ENCODE measurements at regions not wholly inside any gene's neighbourhood (a gene's known extent, or its start where the extent isn't known, plus 50 kb on each side); places are given as distances from the start of the nearest gene placed in this dataset.
A peak's percentile ranks its signal among the peaks of the same experiment; 100 is the strongest.

DNA sequence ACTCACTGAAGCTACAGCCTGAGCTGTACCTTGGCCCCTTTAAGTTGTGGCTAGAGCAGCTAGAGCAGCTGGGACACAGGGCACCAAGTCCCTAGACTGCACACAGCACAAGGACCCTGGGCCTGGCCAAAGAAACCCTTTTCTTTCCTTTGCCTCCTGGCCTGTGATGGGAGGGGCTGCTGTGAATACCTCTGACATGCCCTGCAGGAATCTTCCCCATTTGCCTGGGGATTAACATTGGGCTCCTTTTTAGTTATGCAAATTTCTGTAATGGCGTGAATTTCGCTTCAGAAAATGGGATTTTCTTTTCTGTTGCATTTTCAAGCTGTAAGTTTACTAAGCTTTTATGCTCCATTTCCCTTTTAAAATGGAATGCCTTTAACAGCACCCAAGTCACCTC is 611.2 kb upstream of the ARPP21 start:
- Histone ChIP-seq H3K4me3 (no peak overlapping the region), H3K27me3 (no peaks in the 10 kb centered on the region), H3K9me3 (peaks cover 0 to 25% (median 8%) of the 10 kb centered on the region in 12 donors), H3K27ac (no peak overlapping the region), H3K36me3 (no peaks in the 10 kb centered on the region), H3K4me1 (no peaks in the 10 kb centered on the region)
- ATAC-seq: no peak
- intact Hi-C loops (cut with DNase I): no loop called here
- WGBS, 4 donors: 72 to 98% (median 96%) methylated on average over 2 of the region's 2 CpGs
- DNase-seq: no peak
- TF ChIP-seq, protein P1, sequence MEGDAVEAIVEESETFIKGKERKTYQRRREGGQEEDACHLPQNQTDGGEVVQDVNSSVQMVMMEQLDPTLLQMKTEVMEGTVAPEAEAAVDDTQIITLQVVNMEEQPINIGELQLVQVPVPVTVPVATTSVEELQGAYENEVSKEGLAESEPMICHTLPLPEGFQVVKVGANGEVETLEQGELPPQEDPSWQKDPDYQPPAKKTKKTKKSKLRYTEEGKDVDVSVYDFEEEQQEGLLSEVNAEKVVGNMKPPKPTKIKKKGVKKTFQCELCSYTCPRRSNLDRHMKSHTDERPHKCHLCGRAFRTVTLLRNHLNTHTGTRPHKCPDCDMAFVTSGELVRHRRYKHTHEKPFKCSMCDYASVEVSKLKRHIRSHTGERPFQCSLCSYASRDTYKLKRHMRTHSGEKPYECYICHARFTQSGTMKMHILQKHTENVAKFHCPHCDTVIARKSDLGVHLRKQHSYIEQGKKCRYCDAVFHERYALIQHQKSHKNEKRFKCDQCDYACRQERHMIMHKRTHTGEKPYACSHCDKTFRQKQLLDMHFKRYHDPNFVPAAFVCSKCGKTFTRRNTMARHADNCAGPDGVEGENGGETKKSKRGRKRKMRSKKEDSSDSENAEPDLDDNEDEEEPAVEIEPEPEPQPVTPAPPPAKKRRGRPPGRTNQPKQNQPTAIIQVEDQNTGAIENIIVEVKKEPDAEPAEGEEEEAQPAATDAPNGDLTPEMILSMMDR (IDR thresholded peaks at IDR 0.05): no peak
- TF ChIP-seq POLR2A (IDR thresholded peaks at IDR 0.05): no peak

DNA sequence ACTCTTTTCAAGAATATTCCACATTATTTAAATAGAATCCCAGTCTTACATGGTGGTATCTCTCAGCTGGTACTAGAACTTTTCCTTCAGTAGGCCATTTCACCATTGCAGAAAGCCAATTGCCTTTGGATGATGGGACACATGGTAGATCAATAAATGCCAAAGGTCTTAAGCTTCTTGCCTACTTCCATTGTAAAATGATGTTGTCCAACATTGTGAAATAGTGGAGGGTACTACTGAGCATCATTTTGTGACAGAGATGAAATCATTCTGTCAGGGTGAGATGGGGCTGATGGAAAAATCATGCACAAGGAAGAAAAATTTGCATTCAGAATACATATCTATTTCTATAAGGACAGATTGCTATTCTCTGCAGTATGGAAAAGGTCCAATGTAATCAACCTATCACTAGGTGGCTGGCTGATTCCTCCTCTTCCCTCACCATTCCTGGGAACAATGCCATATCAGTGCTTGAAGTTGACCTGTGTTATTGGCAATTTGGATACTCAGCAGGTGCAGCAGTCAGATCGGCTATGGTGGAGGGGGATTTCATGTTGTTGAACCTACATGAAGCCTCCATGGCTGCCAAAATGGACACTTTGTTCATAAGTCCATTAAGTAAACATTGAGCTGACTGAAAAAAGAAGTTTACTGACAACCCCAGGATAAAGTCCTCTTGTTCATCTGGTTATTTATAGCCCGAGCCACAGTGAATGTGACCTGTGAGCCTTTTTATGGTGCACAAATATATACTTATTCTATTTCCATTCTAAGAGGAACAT is 596.9 kb upstream of the ARPP21 start:
- no peaks in the 10 kb centered on the region for H3K4me1 ChIP-seq
- DNase-seq (no peak), ATAC-seq (peak in 2 of 4 donors; percentile 42 to 57)
- no peak overlapping the region for H3K27ac ChIP-seq
- H3K9me3 ChIP-seq: no peaks in the 10 kb centered on the region
- TF ChIP-seq, protein P1 (IDR thresholded peaks at IDR 0.05): no peak
- no peak for TF ChIP-seq POLR2A (IDR thresholded peaks at IDR 0.05)
- no peaks in the 10 kb centered on the region for H3K27me3 ChIP-seq
- 34 to 59% (median 45%) methylated on average over 2 of the region's 2 CpGs for WGBS, 4 donors
- H3K4me3 ChIP-seq: no peak overlapping the region
- intact Hi-C loops (cut with DNase I): no loop called here
- no peaks in the 10 kb centered on the region for H3K36me3 ChIP-seq

DNA sequence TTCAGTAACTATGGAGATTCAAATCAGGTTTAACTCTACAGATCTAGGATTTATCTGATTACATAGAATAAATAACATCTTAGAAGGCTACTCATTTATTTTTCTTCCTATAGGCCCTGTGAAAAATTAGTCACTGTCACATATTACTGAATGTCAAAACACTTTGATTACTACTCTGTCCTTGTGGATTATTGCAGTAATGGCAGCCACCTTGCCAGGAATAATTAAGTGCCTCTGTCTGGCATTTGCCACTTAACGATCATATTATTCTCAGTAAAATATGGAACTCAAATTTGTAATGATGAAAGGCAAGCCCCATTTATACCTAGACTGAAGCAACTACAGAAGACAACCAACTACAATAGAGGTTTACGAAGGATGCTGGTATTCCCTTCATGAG is 596.3 kb upstream of the ARPP21 start:
- DNase-seq: no peak
- ATAC-seq: no peak
- no peak overlapping the region for H3K4me3 ChIP-seq
- no peaks in the 10 kb centered on the region for H3K9me3 ChIP-seq
- H3K36me3 ChIP-seq: no peaks in the 10 kb centered on the region
- no peak overlapping the region for H3K27ac ChIP-seq
- TF ChIP-seq, protein P1 (IDR thresholded peaks at IDR 0.05): no peak
- no peak for TF ChIP-seq POLR2A (IDR thresholded peaks at IDR 0.05)
- no peaks in the 10 kb centered on the region for H3K4me1 ChIP-seq
- WGBS, 4 donors: 93 to 97% (median 96%) methylated on average over 2 of the region's 2 CpGs
- intact Hi-C loops (cut with DNase I): no loop called here
- no peaks in the 10 kb centered on the region for H3K27me3 ChIP-seq

DNA sequence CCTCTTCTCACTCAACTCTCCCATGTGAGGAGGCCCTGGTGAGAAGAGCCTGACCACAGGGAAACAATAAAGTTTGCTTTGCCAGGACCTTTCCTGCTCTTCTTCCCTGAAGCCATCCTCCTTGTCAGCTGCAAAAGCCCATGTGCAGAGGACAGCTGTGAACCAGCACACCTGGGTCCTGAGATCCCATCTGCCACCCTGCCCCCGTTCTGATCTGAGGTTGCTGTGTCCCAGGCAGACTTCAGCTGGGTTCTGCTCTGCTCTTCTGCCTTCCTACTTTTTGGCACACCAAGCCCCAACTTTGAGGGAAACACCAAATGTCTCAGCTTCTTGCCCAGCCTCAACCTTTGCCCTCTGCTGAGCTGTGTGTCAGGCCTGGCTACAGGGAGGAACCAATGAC is 595.1 kb upstream of the ARPP21 start:
- Histone ChIP-seq H3K9me3 (no peaks in the 10 kb centered on the region), H3K4me1 (no peaks in the 10 kb centered on the region), H3K27ac (no peak overlapping the region), H3K4me3 (no peak overlapping the region), H3K27me3 (no peaks in the 10 kb centered on the region), H3K36me3 (no peaks in the 10 kb centered on the region)
- no peak for TF ChIP-seq POLR2A (IDR thresholded peaks at IDR 0.05)
- TF ChIP-seq, protein P1 (IDR thresholded peaks at IDR 0.05): no peak
- 83 to 94% (median 93%) methylated on average over 1 of the region's 1 CpG for WGBS, 4 donors
- no peak for DNase-seq
- intact Hi-C loops (cut with DNase I): no loop called here
- ATAC-seq: no peak
